ENCODE measurements at regions not wholly inside any gene's neighbourhood (a gene's known extent, or its start where the extent isn't known, plus 50 kb on each side); places are given as distances from the start of the nearest gene placed in this dataset.

DNA sequence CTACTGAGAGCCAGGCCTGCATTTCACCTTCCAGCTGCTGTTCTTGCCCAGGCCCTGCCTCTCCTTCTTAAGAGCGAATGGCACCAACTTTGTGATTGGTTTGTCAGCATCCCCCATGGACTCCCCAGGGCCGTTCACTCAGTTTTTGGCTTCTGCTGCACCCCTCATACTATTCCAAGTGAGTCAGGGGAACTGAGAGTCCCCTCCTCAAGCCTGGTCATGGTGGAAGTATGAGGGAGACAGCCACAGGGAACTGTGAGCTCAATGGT, 62.4 kb upstream of the ANTXRL start:
- TF ChIP-seq EZH2 (IDR thresholded peaks at IDR 0.05; ENCODE audit: insufficient read depth, low read length) = no peak
- TF ChIP-seq, protein P1, sequence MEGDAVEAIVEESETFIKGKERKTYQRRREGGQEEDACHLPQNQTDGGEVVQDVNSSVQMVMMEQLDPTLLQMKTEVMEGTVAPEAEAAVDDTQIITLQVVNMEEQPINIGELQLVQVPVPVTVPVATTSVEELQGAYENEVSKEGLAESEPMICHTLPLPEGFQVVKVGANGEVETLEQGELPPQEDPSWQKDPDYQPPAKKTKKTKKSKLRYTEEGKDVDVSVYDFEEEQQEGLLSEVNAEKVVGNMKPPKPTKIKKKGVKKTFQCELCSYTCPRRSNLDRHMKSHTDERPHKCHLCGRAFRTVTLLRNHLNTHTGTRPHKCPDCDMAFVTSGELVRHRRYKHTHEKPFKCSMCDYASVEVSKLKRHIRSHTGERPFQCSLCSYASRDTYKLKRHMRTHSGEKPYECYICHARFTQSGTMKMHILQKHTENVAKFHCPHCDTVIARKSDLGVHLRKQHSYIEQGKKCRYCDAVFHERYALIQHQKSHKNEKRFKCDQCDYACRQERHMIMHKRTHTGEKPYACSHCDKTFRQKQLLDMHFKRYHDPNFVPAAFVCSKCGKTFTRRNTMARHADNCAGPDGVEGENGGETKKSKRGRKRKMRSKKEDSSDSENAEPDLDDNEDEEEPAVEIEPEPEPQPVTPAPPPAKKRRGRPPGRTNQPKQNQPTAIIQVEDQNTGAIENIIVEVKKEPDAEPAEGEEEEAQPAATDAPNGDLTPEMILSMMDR (IDR thresholded peaks at IDR 0.05; ENCODE audit: insufficient read depth, low read depth, low read length) = no peak
